ENCODE measurements at regions not wholly inside any gene's neighbourhood (a gene's known extent, or its start where the extent isn't known, plus 50 kb on each side); places are given as distances from the start of the nearest gene placed in this dataset.

DNA sequence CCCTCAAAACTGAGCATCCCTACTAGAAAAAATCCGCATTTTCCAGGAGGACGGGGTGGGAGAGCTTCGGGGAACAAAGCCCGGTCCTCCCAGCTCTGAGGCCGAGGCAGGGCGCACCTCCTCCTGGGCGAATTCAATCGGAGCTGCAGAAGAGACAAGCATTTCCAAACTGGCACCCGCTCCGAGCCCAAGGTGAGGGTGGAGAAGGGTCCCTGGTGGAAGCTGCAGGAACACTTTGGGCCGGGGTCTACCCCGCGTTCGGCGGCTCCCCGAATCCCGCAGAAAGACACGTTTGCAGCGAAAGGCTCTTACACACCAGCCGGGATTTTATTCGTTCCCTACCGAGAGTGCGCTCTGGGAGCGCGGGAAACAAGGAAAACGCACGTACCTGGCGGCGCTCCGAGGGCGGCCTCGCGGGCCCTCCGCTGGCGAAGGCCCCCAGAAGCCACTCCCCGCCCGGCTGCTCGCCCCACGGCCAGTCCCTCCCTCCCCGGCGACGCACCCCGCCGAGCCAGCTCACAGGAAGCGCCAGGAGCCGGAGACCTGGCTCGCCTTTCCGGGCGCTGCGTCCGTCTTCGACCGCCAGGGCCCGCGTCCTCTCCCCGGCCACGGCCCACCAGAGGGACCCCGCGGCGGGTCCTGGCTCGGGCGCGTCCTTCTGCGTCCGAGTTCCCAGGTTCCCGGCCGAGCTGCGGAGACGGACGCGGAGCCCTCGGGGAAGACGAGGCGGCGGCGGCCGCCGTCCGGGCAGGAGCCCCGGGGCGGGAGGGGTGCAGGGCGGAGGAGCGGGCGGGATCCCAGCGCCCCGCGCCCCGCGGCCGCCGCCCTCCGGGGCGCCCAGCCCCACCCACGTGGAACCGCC lies 49.8 kb upstream of the BAHCC1 start:
- peak; percentile 89 to 95 for DNase-seq (ENCODE audit: low read depth in 1 of 2, low spot score in 1 of 2)
- no peaks in the 10 kb centered on the region for H3K27me3 ChIP-seq
- peak overlapping the region; percentile 93 for H3K27ac ChIP-seq
- H3K4me1 ChIP-seq (ENCODE audit: low read depth): peaks cover 29% of the 10 kb centered on the region
- no peaks in the 10 kb centered on the region for H3K9me3 ChIP-seq (ENCODE audit: low read depth)
- TF ChIP-seq, protein P1, sequence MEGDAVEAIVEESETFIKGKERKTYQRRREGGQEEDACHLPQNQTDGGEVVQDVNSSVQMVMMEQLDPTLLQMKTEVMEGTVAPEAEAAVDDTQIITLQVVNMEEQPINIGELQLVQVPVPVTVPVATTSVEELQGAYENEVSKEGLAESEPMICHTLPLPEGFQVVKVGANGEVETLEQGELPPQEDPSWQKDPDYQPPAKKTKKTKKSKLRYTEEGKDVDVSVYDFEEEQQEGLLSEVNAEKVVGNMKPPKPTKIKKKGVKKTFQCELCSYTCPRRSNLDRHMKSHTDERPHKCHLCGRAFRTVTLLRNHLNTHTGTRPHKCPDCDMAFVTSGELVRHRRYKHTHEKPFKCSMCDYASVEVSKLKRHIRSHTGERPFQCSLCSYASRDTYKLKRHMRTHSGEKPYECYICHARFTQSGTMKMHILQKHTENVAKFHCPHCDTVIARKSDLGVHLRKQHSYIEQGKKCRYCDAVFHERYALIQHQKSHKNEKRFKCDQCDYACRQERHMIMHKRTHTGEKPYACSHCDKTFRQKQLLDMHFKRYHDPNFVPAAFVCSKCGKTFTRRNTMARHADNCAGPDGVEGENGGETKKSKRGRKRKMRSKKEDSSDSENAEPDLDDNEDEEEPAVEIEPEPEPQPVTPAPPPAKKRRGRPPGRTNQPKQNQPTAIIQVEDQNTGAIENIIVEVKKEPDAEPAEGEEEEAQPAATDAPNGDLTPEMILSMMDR (IDR thresholded peaks at IDR 0.05; ENCODE audit: low read depth, low read length): peak; percentile 32
- H3K36me3 ChIP-seq: no peaks in the 10 kb centered on the region
- H3K4me3 ChIP-seq: peak overlapping the region; percentile 79

Data from cardiac muscle cell (in vitro differentiated cells and primary cell).